Osteoblast (primary cell): ENCODE measurements at regions not wholly inside any gene's neighbourhood (a gene's known extent, or its start where the extent isn't known, plus 50 kb on each side); places are given as distances from the start of the nearest gene placed in this dataset.

Experiments
- DNase-seq: peaks from one replicate; pipeline ENCODE4 v3.0.0; 2011; ENCODE audit warnings: low spot score, mixed read lengths; ENCODE audit not compliant: insufficient read length; ENCODE audit errors: missing footprints
- H2AFZ ChIP-seq: 2 replicates; pipeline ENCODE4 v1.6.0; 2011; ENCODE audit warnings: mild to moderate bottlenecking, low read length
- H3K27ac ChIP-seq: 2 replicates; pipeline ENCODE4 v1.5.1; 2011; ENCODE audit warnings: mild to moderate bottlenecking, low read depth, low read length, moderate library complexity
- H3K27me3 ChIP-seq: 2 replicates; pipeline ENCODE4 v1.6.0; 2012; ENCODE audit warnings: mild to moderate bottlenecking, control low read depth, inconsistent platforms, low read length, moderate library complexity; ENCODE audit not compliant: insufficient read depth
- H3K36me3 ChIP-seq: 2 replicates; pipeline ENCODE4 v1.5.1; 2011; ENCODE audit warnings: mild to moderate bottlenecking, low read length, control low read depth, moderate library complexity; ENCODE audit not compliant: insufficient read depth
- H3K4me1 ChIP-seq: 2 replicates; pipeline ENCODE4 v1.5.1; 2011; ENCODE audit warnings: mild to moderate bottlenecking, low read length, control low read depth, moderate library complexity; ENCODE audit not compliant: insufficient read depth
- H3K4me2 ChIP-seq: 2 replicates; pipeline ENCODE4 v1.6.0; 2011; ENCODE audit warnings: mild to moderate bottlenecking, low read length; ENCODE audit not compliant: insufficient read depth
- H3K4me3 ChIP-seq: fragments of 200-600 bp; sonication (generic); 3 replicates; pipeline ENCODE4 v1.5.1; 2012; ENCODE audit warnings: mild to moderate bottlenecking, low read length, inconsistent platforms; ENCODE audit not compliant: insufficient read depth
- H3K79me2 ChIP-seq: 2 replicates; pipeline ENCODE4 v1.6.0; 2012; ENCODE audit warnings: mild to moderate bottlenecking, low read length, control low read depth, inconsistent platforms; ENCODE audit not compliant: insufficient read depth
- H3K9me3 ChIP-seq: 2 replicates; pipeline ENCODE4 v1.5.1; 2011; ENCODE audit warnings: low read depth, low read length, control low read depth
- H4K20me1 ChIP-seq: 2 replicates; pipeline ENCODE4 v1.6.0; 2012; ENCODE audit warnings: mild to moderate bottlenecking, low read length, control low read depth; ENCODE audit not compliant: insufficient read depth
- TF ChIP-seq, protein P1 (sequence below): IDR thresholded peaks from 2 replicates; pipeline ENCODE4 v1.5.1; 2011; ENCODE audit warnings: mild to moderate bottlenecking, low read depth, low read length, moderate library complexity; ENCODE audit errors: extremely low read depth

DNA sequence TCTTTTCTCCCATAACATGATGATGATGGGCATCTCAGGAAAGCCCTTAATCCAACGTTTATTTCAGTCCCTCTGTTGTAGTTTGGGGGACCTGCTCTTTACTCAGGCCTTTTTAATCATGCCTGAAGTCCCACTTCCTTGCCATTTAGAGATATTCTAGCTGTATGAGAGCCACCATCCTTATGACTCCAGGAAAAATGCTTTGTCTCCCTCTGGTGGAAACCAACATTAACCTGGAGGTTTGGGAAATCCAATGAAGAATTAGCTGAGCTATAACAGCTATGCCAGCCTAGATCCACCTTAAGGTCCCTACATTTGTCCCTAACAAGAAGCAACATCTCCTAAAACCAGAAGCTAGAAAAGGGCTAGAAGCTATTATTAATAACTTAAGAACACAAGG lies 1399.1 kb downstream of the LRFN5 start:
- Histone ChIP-seq H3K4me1 (no peaks in the 10 kb centered on the region), H3K27ac (no peak overlapping the region), H3K79me2 (no peaks in the 10 kb centered on the region), H3K9me3 (peaks cover 4% of the 10 kb centered on the region), H3K36me3 (no peaks in the 10 kb centered on the region), H3K27me3 (no peaks in the 10 kb centered on the region), H3K4me3 (no peak overlapping the region), H4K20me1 (no peaks in the 10 kb centered on the region), H3K4me2 (no peak overlapping the region), H2AFZ (no peak overlapping the region)
- DNase-seq: no peak
- TF ChIP-seq, protein P1, sequence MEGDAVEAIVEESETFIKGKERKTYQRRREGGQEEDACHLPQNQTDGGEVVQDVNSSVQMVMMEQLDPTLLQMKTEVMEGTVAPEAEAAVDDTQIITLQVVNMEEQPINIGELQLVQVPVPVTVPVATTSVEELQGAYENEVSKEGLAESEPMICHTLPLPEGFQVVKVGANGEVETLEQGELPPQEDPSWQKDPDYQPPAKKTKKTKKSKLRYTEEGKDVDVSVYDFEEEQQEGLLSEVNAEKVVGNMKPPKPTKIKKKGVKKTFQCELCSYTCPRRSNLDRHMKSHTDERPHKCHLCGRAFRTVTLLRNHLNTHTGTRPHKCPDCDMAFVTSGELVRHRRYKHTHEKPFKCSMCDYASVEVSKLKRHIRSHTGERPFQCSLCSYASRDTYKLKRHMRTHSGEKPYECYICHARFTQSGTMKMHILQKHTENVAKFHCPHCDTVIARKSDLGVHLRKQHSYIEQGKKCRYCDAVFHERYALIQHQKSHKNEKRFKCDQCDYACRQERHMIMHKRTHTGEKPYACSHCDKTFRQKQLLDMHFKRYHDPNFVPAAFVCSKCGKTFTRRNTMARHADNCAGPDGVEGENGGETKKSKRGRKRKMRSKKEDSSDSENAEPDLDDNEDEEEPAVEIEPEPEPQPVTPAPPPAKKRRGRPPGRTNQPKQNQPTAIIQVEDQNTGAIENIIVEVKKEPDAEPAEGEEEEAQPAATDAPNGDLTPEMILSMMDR: peak; percentile 24

DNA sequence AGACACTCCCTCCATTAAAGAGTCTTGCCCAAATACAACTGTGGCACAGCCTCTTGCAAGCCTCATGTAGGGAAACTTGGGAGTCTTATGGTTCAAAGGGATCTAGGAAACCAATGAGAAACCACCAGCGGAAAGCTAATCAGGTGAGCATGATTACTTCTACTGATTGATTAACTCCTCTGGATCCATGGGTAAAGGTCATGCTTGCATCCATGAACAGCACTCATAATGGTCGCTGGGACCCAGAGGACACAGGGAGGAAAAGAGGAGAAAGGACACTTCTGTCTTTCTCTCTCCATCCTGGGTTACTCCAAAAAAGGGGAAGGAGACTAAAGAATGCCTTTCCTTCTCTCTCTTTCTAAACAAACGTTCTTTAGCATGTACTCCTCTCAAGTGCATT lies 1397.2 kb downstream of the LRFN5 start:
- H3K27ac ChIP-seq: no peak overlapping the region
- no peaks in the 10 kb centered on the region for H3K27me3 ChIP-seq
- DNase-seq: no peak
- H3K4me3 ChIP-seq: no peak overlapping the region
- H3K4me2 ChIP-seq: no peak overlapping the region
- H3K4me1 ChIP-seq: no peaks in the 10 kb centered on the region
- H4K20me1 ChIP-seq: no peaks in the 10 kb centered on the region
- H2AFZ ChIP-seq: no peak overlapping the region
- no peaks in the 10 kb centered on the region for H3K36me3 ChIP-seq
- no peaks in the 10 kb centered on the region for H3K79me2 ChIP-seq
- H3K9me3 ChIP-seq: peaks cover 4% of the 10 kb centered on the region
- TF ChIP-seq, protein P1: no peak

DNA sequence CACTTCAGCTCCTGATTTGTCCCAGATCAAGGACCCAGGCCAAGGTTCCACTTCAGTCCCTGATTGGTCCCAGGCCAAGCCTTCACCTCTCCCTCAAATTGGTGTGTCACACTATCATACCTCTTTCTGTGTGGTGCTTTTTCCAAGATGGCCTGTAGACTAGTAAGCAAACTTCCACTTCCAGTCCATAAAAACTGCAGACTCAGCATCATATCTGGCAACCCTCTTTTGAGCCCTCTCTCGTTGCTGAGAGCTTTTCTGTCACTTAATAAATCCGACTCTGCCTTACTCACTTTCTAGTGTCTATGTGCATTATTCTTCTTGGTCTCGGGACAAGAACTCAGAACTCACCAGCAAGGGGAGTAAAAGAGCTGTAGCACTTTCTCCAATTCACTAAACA lies 1395.1 kb downstream of the LRFN5 start:
- Histone ChIP-seq H4K20me1 (no peaks in the 10 kb centered on the region), H3K4me2 (no peak overlapping the region), H3K9me3 (peaks cover 4% of the 10 kb centered on the region), H3K27ac (no peak overlapping the region), H3K36me3 (no peaks in the 10 kb centered on the region), H3K4me1 (no peaks in the 10 kb centered on the region), H3K27me3 (no peaks in the 10 kb centered on the region), H3K4me3 (no peak overlapping the region), H2AFZ (no peak overlapping the region), H3K79me2 (no peaks in the 10 kb centered on the region)
- TF ChIP-seq, protein P1: no peak
- DNase-seq: no peak

DNA sequence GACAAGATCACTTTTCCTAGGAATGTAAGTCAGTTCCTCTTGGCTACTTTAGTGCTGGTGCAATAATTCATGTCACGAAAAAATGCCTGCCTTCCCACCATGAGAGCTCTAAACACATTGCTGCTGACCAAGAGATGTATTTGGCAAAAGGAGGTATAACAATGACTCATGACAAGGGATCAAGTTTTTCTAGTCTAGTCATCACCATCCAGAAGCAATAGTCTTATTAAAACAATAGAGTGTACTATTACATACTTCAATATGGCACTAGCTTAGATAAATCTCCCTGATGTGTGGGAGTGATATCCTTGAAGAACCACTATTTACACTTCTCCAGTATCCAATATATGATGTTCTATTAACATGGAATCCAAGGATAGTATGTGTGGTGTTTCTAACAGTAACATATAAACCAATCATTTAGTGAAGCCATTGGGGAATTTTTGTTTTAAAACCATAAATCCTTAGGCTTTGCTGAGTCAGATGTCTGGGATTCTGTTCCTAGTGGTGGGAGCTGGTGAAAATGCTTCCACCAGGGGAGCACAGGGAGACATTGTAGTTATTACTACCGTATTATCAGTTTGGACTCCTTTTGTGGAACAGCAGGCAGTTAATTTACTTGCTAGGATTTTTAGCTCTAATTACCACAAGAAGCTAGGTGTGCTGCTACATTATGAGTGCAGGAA lies 1387.5 kb downstream of the LRFN5 start:
- no peak overlapping the region for H3K4me2 ChIP-seq
- no peak overlapping the region for H2AFZ ChIP-seq
- H3K27ac ChIP-seq: no peak overlapping the region
- DNase-seq: peak; percentile 74
- peaks cover 3% of the 10 kb centered on the region for H3K4me1 ChIP-seq
- H4K20me1 ChIP-seq: no peaks in the 10 kb centered on the region
- no peaks in the 10 kb centered on the region for H3K36me3 ChIP-seq
- H3K9me3 ChIP-seq: no peaks in the 10 kb centered on the region
- H3K4me3 ChIP-seq: no peak overlapping the region
- H3K79me2 ChIP-seq: no peaks in the 10 kb centered on the region
- no peaks in the 10 kb centered on the region for H3K27me3 ChIP-seq
- TF ChIP-seq, protein P1: peak; percentile 7
